Keratinocyte (primary cell): ENCODE measurements at regions not wholly inside any gene's neighbourhood (a gene's known extent, or its start where the extent isn't known, plus 50 kb on each side); places are given as distances from the start of the nearest gene placed in this dataset.

Experiments used
- DNase-seq: peaks from one replicate; pipeline ENCODE4 v3.0.0-alpha.2; 2011; ENCODE audit warnings: low read depth, missing footprints, low spot score
- FAIRE-seq: peaks from 2 replicates; lab custom pipeline; 2011; peaks lifted over from hg19 to GRCh38; lab: Jason Lieb, UNC
- H2AFZ ChIP-seq: 2 replicates; pipeline ENCODE4 v1.6.0; 2012; ENCODE audit warnings: low read length, control low read depth, inconsistent platforms; ENCODE audit not compliant: control insufficient read depth
- H3K27ac ChIP-seq: 2 replicates; pipeline ENCODE4 v1.5.1; 2011; ENCODE audit warnings: low read length; ENCODE audit not compliant: control insufficient read depth, insufficient read depth
- H3K27me3 ChIP-seq: 3 replicates; pipeline ENCODE4 v1.6.0; 2011; ENCODE audit warnings: low read length; ENCODE audit not compliant: control insufficient read depth, insufficient read depth; ENCODE audit errors: extremely low read depth
- H3K36me3 ChIP-seq, 2 experiments: 2 replicates in 1 of 2; 3 replicates in 1 of 2; pipeline ENCODE4 v1.5.1; 2011; ENCODE audit warnings: low read length in 2 of 2, mild to moderate bottlenecking in 1 of 2; ENCODE audit not compliant: control insufficient read depth in 2 of 2, insufficient read depth in 2 of 2; ENCODE audit errors: extremely low read depth in 1 of 2
- H3K4me1 ChIP-seq: 3 replicates; pipeline ENCODE4 v1.5.1; 2011; ENCODE audit warnings: low read length; ENCODE audit not compliant: control insufficient read depth, insufficient read depth; ENCODE audit errors: extremely low read depth
- H3K4me2 ChIP-seq: 3 replicates; pipeline ENCODE4 v1.6.0; 2011; ENCODE audit warnings: low read depth, low read length; ENCODE audit not compliant: control insufficient read depth, insufficient read depth; ENCODE audit errors: extremely low read depth
- H3K4me3 ChIP-seq, 3 experiments: fragments of 200-600 bp in 1 of 3; sonication (generic) in 1 of 3; 2 replicates in 2 of 3; 3 replicates in 1 of 3; pipeline ENCODE4 v1.5.1; 2011 to 2016; ENCODE audit warnings: low read length in 3 of 3, mild to moderate bottlenecking in 3 of 3, control low read depth in 2 of 3, inconsistent platforms in 1 of 3, low read depth in 1 of 3, mixed read lengths in 1 of 3, mixed run types in 1 of 3, moderate library complexity in 1 of 3; ENCODE audit not compliant: control insufficient read depth in 2 of 3, insufficient read depth in 2 of 3; ENCODE audit errors: extremely low read depth in 1 of 3
- H3K79me2 ChIP-seq: 2 replicates; pipeline ENCODE4 v1.6.0; 2012; ENCODE audit warnings: low read length; ENCODE audit not compliant: control insufficient read depth, insufficient read depth
- H3K9ac ChIP-seq: 3 replicates; pipeline ENCODE4 v1.6.0; 2011; ENCODE audit warnings: low read length; ENCODE audit not compliant: control insufficient read depth, insufficient read depth; ENCODE audit errors: extremely low read depth
- H3K9me1 ChIP-seq: 3 replicates; pipeline ENCODE4 v1.6.0; 2011; ENCODE audit warnings: low read length; ENCODE audit not compliant: control insufficient read depth, insufficient read depth; ENCODE audit errors: extremely low read depth
- H3K9me3 ChIP-seq: 2 replicates; pipeline ENCODE4 v1.5.1; 2012; ENCODE audit warnings: low read depth, low read length; ENCODE audit not compliant: control insufficient read depth
- H4K20me1 ChIP-seq: 3 replicates; pipeline ENCODE4 v1.6.0; 2011; ENCODE audit warnings: low read length; ENCODE audit not compliant: control insufficient read depth, insufficient read depth; ENCODE audit errors: extremely low read depth
- CTCF ChIP-seq, 3 experiments: IDR thresholded peaks in 1 of 3; conservative IDR thresholded peaks in 1 of 3; optimal IDR thresholded peaks in 1 of 3; 2 replicates in 2 of 3; 3 replicates in 1 of 3; pipeline versions ENCODE3 to v1.5.1; 2011; ENCODE audit warnings: low read length in 3 of 3, mild to moderate bottlenecking in 3 of 3, moderate library complexity in 2 of 3, control low read depth in 1 of 3, inconsistent platforms in 1 of 3; ENCODE audit not compliant: insufficient read depth in 2 of 3; ENCODE audit errors: extremely low read depth in 1 of 3
- EZH2 ChIP-seq: IDR thresholded peaks from one replicate; pipeline ENCODE4 v1.6.1; 2012; ENCODE audit warnings: inconsistent platforms, mild to moderate bottlenecking, low read length, moderate library complexity
- dilution Hi-C: fragments of 300-500 bp; cut with MboI; formaldehyde crosslinking; loops from one replicate; pipeline ENCODE4 v1.7.0; 2020; ENCODE audit warnings: low sequenced_read_pairs; ENCODE audit not compliant: extremely low pct_ligation_motif_present

GRCh38 chr1:81666586-81666985 lies 134.1 kb upstream of the ADGRL2 start:
- Histone ChIP-seq H3K79me2 (no peaks in the 10 kb centered on the region), H3K27ac (no peak overlapping the region), H4K20me1 (no peaks in the 10 kb centered on the region), H3K36me3 (no peaks in the 10 kb centered on the region), H3K4me1 (no peaks in the 10 kb centered on the region), H3K9me3 (no peaks in the 10 kb centered on the region), H3K4me3 (no peak overlapping the region), H3K9ac (no peak overlapping the region), H3K27me3 (no peaks in the 10 kb centered on the region), H3K4me2 (no peak overlapping the region), H3K9me1 (no peaks in the 10 kb centered on the region), H2AFZ (no peak overlapping the region)
- no peak for FAIRE-seq
- no peak for TF ChIP-seq EZH2
- TF ChIP-seq CTCF (optimal IDR thresholded peaks at IDR 0.05 in 1 of 3, IDR thresholded peaks at IDR 0.05 in 1 of 3, conservative IDR thresholded peaks at IDR 0.05 in 1 of 3; ENCODE audit: extremely low read depth in 1 of 3, insufficient read depth in 2 of 3, low read length in 3 of 3): no peak
- DNase-seq: no peak
- dilution Hi-C loops: no loop called here

DNA sequence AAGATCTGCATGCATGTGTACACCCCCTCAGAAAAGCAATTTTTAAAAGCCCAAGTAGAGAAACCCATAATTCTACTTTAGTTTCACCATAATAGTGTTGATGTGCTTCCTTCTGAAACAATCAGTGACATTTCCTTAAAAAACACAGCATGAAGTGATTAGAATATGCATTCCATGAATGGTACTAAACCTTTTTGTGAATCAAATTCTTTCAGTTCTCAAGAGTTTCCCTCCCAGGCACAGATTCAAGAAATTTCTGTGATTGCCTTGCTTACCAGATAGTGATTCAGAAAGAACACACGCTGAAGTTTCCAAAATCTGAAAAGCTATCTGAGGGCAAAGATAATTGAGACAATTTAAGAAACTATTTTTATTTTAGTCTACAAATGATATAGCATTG lies 136.4 kb upstream of the ADGRL2 start:
- no peaks in the 10 kb centered on the region for H3K9me1 ChIP-seq
- no peak overlapping the region for H3K4me3 ChIP-seq
- DNase-seq (no peak), FAIRE-seq (no peak)
- H3K27me3 ChIP-seq: no peaks in the 10 kb centered on the region
- H3K27ac ChIP-seq: no peak overlapping the region
- no peaks in the 10 kb centered on the region for H3K9me3 ChIP-seq
- no peaks in the 10 kb centered on the region for H3K79me2 ChIP-seq
- no peak for TF ChIP-seq EZH2
- no peak for TF ChIP-seq CTCF (optimal IDR thresholded peaks at IDR 0.05 in 1 of 3, IDR thresholded peaks at IDR 0.05 in 1 of 3, conservative IDR thresholded peaks at IDR 0.05 in 1 of 3; ENCODE audit: extremely low read depth in 1 of 3, insufficient read depth in 2 of 3, low read length in 3 of 3)
- no peak overlapping the region for H3K4me2 ChIP-seq
- H3K9ac ChIP-seq: no peak overlapping the region
- H3K36me3 ChIP-seq: no peaks in the 10 kb centered on the region
- dilution Hi-C loops: no loop called here
- no peaks in the 10 kb centered on the region for H3K4me1 ChIP-seq
- no peak overlapping the region for H2AFZ ChIP-seq
- H4K20me1 ChIP-seq: no peaks in the 10 kb centered on the region
